Left colon (tissue), 2 donors: ENCODE measurements at regions not wholly inside any gene's neighbourhood (a gene's known extent, or its start where the extent isn't known, plus 50 kb on each side); places are given as distances from the start of the nearest gene placed in this dataset.

ENCODE experiments used
- ATAC-seq: fragments of 200-7000 bp; cut with Tn5 transposase; one replicate; pipeline ENCODE4 v1.9.1; 2020; ENCODE audit warnings: mild to moderate bottlenecking, moderate library complexity
- DNase-seq, 2 donors: peaks; one replicate each; pipeline ENCODE4 v3.0.0-alpha.2; 2020
- intact Hi-C, 2 donors: fragments of 100-400 bp; cut with DNase I in 1 of 2; cut with micrococcal nuclease in 1 of 2; formaldehyde crosslinking; loops; one replicate each; pipeline versions ENCODE4 v1.11.2 to v1.14.0; 2022; cut with DNase I, micrococcal nuclease
- donor health status: DM: no; HTN: no; CAD: no.
- donor health status: DM: yes; HTN: yes; CAD: no.

- ATAC-seq (no peak), DNase-seq (no peak)
- intact Hi-C loops, result no loop called here
These were observed 170.8 kb downstream of the SNAPC1 start for GRCh38 chr14:61932974-61933373.

- intact Hi-C loops, result no loop called here
- DNase-seq (no peak), ATAC-seq (no peak)
These were observed 172.2 kb downstream of the SNAPC1 start for GRCh38 chr14:61934385-61934784.

GRCh38 chr14:61939776-61940175, 177.6 kb downstream of the SNAPC1 start:
- no peak for ATAC-seq
- intact Hi-C loops, result no loop called here
- no peak for DNase-seq

- no peak for ATAC-seq
- no peak for DNase-seq
- intact Hi-C loops, result no loop called here
These were observed 178.6 kb downstream of the SNAPC1 start for GRCh38 chr14:61940666-61941420.

GRCh38 chr14:61941421-61942150, 179.4 kb downstream of the SNAPC1 start:
- DNase-seq (no peak), ATAC-seq (no peak)
- intact Hi-C loops, result no loop called here

GRCh38 chr14:61948376-61948775, 186.2 kb downstream of the SNAPC1 start:
- no peak for ATAC-seq
- no peak for DNase-seq
- intact Hi-C loops, result no loop called here

GRCh38 chr14:61950340-61950739, 188.1 kb downstream of the SNAPC1 start:
- ATAC-seq (no peak), DNase-seq (no peak)
- intact Hi-C loops, result no loop called here

GRCh38 chr14:61953602-61954001, 191.4 kb downstream of the SNAPC1 start:
- no peak for DNase-seq
- intact Hi-C loops, result no loop called here
- ATAC-seq, result no peak

GRCh38 chr14:61954306-61954705, 192.1 kb downstream of the SNAPC1 start:
- ATAC-seq, result no peak
- DNase-seq, result no peak
- intact Hi-C loops, result no loop called here

- intact Hi-C loops, result no loop called here
- ATAC-seq (no peak), DNase-seq (no peak)
These were observed 194.3 kb downstream of the SNAPC1 start for GRCh38 chr14:61956517-61956916.

GRCh38 chr14:61959348-61959747, 197.1 kb downstream of the SNAPC1 start:
- DNase-seq (no peak), ATAC-seq (no peak)
- intact Hi-C loops, result no loop called here

GRCh38 chr14:61961369-61961768, 199.1 kb downstream of the SNAPC1 start:
- ATAC-seq, result no peak

GRCh38 chr14:61963926-61964325, 201.7 kb downstream of the SNAPC1 start:
- DNase-seq (no peak), ATAC-seq (no peak)
- intact Hi-C loops, result no loop called here

More at GRCh38 chr14:61961369-61961768, 199.1 kb downstream of the SNAPC1 start:
- no peak for DNase-seq
- intact Hi-C loops, result no loop called here

GRCh38 chr14:61965030-61965745, 203.0 kb downstream of the SNAPC1 start:
- intact Hi-C loops, result no loop called here
- ATAC-seq, result no peak

GRCh38 chr14:61968207-61968606, 206.0 kb downstream of the SNAPC1 start:
- DNase-seq (no peak), ATAC-seq (no peak)
- intact Hi-C loops, result no loop called here

More at GRCh38 chr14:61965030-61965745, 203.0 kb downstream of the SNAPC1 start:
- no peak for DNase-seq

GRCh38 chr14:61972711-61973110, 210.5 kb downstream of the SNAPC1 start:
- DNase-seq (no peak), ATAC-seq (no peak)
- intact Hi-C loops, result no loop called here

GRCh38 chr14:61973981-61974380, 211.8 kb downstream of the SNAPC1 start:
- intact Hi-C loops, result no loop called here
- DNase-seq, result no peak

GRCh38 chr14:61977217-61977616, 215.0 kb downstream of the SNAPC1 start:
- DNase-seq, result no peak
- no peak for ATAC-seq
- intact Hi-C loops, result no loop called here

More at GRCh38 chr14:61973981-61974380, 211.8 kb downstream of the SNAPC1 start:
- ATAC-seq, result no peak

GRCh38 chr14:61988240-61988639, 226.0 kb downstream of the SNAPC1 start:
- DNase-seq, result no peak
- intact Hi-C loops, result no loop called here
- no peak for ATAC-seq

- peak; percentile 97 for ATAC-seq
- intact Hi-C loops, result no loop called here
- DNase-seq, result peak; percentile 26 to 30
These were observed 229.9 kb downstream of the SNAPC1 start for GRCh38 chr14:61992139-61992538.
